A549 (cell line): ENCODE measurements at regions not wholly inside any gene's neighbourhood (a gene's known extent, or its start where the extent isn't known, plus 50 kb on each side); places are given as distances from the start of the nearest gene placed in this dataset.
"Not testable (repeated sequence)": the region's sequence is repeated elsewhere in the genome, so short reads cannot be mapped to it uniquely, and the experiment has no call there.

Experiments
- CBX8 ChIP-seq: fragments of 200-600 bp; sonication (generic); IDR thresholded peaks from 2 replicates; pipeline ENCODE4 v1.6.1; 2016
- CEBPB ChIP-seq, 2 experiments: fragments of >200 bp in 1 of 2; sonication (Bioruptor Twin) in 1 of 2; formaldehyde crosslinking in 1 of 2; IDR thresholded peaks; 2 replicates each; pipeline ENCODE4 v1.6.1; 2012 to 2016
- SREBF2 ChIP-seq: fragments of 450-650 bp; IDR thresholded peaks from 2 replicates; pipeline ENCODE4 v1.6.1; 2014; ENCODE audit warnings: mild to moderate bottlenecking, moderate library complexity
- ZFP36 ChIP-seq: fragments of 450-650 bp; IDR thresholded peaks from 2 replicates; pipeline ENCODE4 v1.6.1; 2014; ENCODE audit warnings: borderline replicate concordance; ENCODE audit not compliant: partially characterized antibody

GRCh38 chr2:180765316-180765715 lies 215.1 kb upstream of the UBE2E3 start:
- TF ChIP-seq CEBPB (IDR thresholded peaks at IDR 0.05); ZFP36; CBX8; SREBF2: not testable (repeated sequence)
